Omental fat pad (tissue), 3 donors: ENCODE measurements at regions not wholly inside any gene's neighbourhood (a gene's known extent, or its start where the extent isn't known, plus 50 kb on each side); places are given as distances from the start of the nearest gene placed in this dataset.
"Not testable (repeated sequence)": the region's sequence is repeated elsewhere in the genome, so short reads cannot be mapped to it uniquely, and the experiment has no call there.

Source experiments
- ATAC-seq: fragments of 150-250 bp; one replicate; pipeline ENCODE4 v1.9.1; 2016; ENCODE audit warnings: mild to moderate bottlenecking, moderate library complexity; ENCODE audit not compliant: low FRiP score
- DNase-seq: peaks from one replicate; pipeline ENCODE4 v3.0.0-alpha.2; 2019; ENCODE audit warnings: low spot score
- TF ChIP-seq, protein P1 (sequence below), 3 donors: fragments of 450-650 bp; IDR thresholded peaks; one replicate each; pipeline ENCODE4 v1.5.1; 2016 to 2017; ENCODE audit warnings: antibody characterized with exemption in 3 of 3, mild to moderate bottlenecking in 3 of 3, moderate library complexity in 2 of 3

DNA sequence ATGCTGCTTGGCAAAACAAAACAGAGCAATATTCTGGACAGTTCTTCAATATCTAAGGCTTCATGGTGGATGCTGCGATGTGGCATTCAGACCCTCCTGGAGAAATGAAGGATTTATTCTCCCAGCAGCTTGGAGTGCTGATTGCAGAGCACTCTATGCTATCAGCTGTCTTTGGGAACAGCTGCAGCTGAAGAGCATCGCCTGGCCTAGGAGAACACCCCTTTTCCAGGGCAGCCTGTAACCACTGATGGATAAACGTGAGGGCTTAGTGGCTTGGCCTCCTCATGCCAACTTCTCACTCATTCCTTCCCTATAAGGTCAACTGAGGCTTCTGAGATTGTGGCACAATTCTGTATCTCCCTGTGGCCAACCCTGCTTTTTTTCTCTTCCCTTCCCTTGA lies 638.1 kb upstream of the CNTNAP2 start:
- TF ChIP-seq, protein P1, sequence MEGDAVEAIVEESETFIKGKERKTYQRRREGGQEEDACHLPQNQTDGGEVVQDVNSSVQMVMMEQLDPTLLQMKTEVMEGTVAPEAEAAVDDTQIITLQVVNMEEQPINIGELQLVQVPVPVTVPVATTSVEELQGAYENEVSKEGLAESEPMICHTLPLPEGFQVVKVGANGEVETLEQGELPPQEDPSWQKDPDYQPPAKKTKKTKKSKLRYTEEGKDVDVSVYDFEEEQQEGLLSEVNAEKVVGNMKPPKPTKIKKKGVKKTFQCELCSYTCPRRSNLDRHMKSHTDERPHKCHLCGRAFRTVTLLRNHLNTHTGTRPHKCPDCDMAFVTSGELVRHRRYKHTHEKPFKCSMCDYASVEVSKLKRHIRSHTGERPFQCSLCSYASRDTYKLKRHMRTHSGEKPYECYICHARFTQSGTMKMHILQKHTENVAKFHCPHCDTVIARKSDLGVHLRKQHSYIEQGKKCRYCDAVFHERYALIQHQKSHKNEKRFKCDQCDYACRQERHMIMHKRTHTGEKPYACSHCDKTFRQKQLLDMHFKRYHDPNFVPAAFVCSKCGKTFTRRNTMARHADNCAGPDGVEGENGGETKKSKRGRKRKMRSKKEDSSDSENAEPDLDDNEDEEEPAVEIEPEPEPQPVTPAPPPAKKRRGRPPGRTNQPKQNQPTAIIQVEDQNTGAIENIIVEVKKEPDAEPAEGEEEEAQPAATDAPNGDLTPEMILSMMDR (IDR thresholded peaks at IDR 0.05) = no peak
- ATAC-seq (no peak), DNase-seq (no peak)

DNA sequence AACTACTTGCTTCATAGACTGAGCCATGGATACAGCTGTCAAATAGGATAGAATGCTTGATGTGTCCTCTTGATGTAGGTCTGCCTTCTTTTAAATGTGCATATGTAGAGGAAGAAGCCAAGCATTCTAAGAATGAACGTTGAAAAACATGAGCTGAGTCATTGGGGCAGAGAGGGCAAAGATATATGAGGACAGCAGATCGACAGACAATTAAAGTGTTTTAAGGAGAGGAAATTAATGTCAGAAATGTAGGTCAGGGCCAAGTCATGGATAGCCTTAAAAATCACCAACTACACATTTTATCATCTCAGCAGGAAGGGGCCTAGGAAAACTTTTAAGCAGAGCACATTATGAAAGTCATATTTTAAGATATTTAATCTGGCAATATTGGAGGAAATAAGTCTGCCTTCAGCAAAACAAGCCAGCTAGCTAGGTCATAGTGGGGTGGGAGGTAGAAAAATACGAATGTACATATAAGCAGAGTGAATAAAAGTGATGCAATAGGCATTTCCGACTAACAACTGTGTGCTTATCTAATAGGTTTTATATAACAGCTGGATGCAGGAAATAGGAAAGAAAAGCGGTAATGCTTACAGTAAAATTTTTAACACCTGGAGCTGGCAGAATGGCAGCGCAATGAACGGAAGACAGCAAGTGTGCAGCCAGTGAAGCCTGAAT lies 638.3 kb upstream of the TPK1 start:
- ATAC-seq = no peak
- TF ChIP-seq, protein P1 (IDR thresholded peaks at IDR 0.05) = no peak
- no peak for DNase-seq

DNA sequence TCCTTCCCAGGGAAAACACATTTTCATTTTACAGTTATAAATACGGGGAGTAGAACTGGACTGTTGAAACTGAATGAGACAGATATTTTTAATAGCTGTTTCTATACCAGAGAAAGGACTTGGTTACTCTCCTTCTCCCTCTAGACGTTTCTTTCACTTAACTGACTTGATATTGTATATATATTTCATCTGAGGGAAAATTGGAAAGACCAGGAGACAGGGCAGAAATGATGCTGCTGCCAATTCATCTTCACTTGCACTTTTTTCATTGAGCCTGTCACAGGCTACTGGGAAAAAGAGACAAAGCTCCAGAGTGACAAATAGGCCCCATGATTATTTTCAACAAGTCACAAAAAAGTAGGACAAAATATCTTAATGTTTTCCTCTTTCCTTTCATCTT lies 636.0 kb upstream of the TPK1 start:
- DNase-seq (no peak), ATAC-seq (no peak)
- TF ChIP-seq, protein P1 (IDR thresholded peaks at IDR 0.05) = no peak

DNA sequence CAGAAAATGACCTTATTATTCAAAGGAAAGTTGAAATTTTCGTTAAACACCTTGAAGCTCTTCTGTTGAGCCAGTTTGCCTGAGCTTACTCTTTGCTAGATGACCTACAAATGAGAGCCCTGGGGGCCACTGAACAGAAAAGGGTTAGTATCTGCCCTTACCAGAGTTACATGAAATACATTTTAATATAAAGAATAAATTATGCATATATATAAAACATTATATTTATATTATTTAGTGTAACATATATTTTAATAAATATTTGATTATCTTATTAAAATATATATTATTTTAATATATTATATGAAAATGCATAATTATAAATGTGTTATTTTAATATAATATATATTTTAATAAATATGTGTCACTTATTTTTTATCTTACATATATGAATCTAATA lies 628.4 kb upstream of the TPK1 start:
- DNase-seq (no peak), ATAC-seq (no peak)
- TF ChIP-seq, protein P1 (IDR thresholded peaks at IDR 0.05) = no peak

DNA sequence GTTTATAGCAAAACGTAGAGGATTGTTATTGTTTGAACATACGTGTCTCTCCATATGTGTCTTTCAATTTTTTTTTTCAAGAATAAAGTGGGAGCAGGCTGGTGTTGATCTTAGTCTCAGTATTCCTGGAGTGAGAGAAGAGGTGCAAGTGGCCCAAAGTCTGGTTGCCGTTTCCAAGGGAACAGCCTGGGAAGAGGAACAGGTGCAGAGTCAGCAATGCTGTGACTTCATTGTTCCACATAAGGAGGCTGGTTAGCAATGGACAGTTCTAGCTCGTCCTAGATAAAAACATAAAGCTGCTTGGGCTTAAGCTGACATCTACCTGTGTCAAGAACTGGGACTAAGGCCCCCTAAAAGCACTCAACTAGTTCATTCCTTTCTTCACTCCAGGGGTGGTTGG lies 626.6 kb upstream of the TPK1 start:
- DNase-seq = no peak
- TF ChIP-seq, protein P1 (IDR thresholded peaks at IDR 0.05) = no peak
- no peak for ATAC-seq

DNA sequence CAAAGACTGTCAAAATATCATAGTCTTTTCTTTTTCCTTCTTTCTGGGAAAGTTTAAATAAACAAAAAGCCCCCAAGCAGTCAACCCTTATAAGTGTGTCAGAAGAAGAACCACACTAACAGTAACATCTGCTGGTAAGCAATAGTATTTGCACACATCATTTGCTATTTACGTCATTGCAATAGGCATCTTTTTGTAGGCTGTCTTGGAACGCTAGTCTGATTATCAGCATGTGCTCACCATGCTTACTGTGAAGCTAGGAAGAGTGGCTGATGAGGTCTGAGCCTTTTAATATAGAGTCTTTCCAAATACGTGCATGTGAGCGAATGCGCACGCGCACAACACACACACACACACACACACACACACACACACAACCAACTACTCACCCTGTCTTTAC lies 599.0 kb upstream of the TPK1 start:
- no peak for DNase-seq
- TF ChIP-seq, protein P1 (IDR thresholded peaks at IDR 0.05) = no peak
- no peak for ATAC-seq

DNA sequence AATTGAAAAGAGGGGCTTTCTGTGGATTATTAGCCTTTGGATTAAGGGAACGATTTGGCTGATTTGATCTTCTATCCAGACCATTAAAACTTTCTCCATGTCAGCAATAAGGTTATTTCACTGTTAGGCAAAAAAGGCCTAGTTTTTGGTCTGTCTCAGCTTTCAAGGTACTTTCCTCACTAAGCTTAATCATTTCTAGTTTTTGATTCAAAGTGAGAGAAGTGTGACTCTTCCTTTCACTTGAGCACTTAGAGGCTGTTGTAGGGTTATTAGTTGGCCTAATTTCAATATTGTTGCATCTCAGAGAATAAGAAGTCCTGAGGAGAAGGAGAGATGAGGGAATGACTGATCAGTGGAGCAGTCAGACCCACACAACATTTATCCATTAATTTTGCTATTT lies 596.0 kb upstream of the TPK1 start:
- no peak for DNase-seq
- no peak for ATAC-seq
- TF ChIP-seq, protein P1 (IDR thresholded peaks at IDR 0.05) = no peak

DNA sequence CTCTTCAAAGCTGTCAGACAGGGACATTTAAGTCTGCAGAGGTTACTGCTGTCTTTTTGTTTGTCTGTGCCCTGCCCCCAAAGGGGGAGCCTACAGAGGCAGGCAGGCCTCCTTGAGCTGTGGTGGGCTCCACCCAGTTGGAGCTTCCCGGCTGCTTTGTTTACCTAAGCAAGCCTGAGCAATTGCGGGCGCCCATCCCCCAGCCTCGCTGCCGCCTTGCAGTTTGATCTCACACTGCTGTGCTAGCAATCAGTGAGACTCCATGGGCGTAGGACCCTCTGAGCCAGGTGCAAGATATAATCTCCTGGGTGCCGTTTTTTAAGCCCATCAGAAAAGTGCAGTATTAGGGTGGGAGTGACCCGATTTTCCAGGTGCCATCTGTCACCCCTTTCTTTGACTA lies 582.6 kb upstream of the TPK1 start:
- DNase-seq, ATAC-seq: not testable (repeated sequence)
